ENCODE measurements at regions not wholly inside any gene's neighbourhood (a gene's known extent, or its start where the extent isn't known, plus 50 kb on each side); places are given as distances from the start of the nearest gene placed in this dataset.

- DNase-seq (ENCODE audit: low read depth in 4 of 4, low spot score in 3 of 4): no peak
Observed at GRCh38 chr20:10800288-10800687, 126.5 kb upstream of the JAG1 start.

GRCh38 chr20:10802236-10802635, 128.4 kb upstream of the JAG1 start:
- DNase-seq (ENCODE audit: low read depth in 4 of 4, low spot score in 3 of 4): no peak

DNA sequence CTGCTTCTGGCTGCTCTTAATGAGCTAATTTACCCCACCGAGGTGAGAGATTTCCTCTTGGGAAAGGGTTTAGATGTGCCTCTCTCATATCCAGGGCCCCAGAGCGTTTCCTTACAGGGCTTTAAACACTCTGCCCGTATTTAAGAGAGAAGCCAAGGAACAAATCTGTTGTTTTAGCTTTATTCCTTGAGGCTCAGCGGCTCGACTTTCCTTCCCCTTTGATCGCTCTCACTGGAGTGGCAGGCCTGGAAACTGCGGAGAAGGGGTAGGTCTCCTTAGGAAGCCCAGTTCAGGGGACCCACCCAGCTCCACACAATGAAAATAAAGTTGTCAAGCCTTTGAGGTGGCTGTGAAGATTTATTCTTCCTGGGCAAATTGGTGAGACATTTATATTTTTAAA, 132.0 kb upstream of the JAG1 start:
- no peak for DNase-seq (ENCODE audit: low read depth in 4 of 4, low spot score in 3 of 4)

DNA sequence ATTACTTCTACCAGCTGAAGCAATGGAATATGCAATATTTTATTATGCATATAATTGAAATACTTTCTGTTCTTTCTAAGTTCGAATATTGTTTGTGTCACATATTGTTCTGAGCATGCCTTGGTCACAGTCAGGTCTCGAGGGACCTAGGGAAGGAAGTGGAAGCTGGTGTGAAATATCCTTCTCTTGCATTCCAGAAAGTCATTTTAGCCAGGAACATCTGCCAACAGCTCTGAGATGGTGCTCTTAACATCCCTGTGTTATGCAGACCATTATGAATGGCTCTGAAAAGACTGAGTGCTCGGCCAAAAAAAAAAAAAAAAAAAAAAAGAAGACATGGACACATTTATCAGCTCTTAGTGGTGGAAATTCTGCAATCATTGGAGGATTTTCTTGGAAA, 132.7 kb upstream of the JAG1 start:
- no peak for DNase-seq (ENCODE audit: low read depth in 4 of 4, low spot score in 3 of 4)

- DNase-seq (ENCODE audit: low read depth in 4 of 4, low spot score in 3 of 4): no peak
Observed at GRCh38 chr20:10807013-10807412, 133.2 kb upstream of the JAG1 start.

DNA sequence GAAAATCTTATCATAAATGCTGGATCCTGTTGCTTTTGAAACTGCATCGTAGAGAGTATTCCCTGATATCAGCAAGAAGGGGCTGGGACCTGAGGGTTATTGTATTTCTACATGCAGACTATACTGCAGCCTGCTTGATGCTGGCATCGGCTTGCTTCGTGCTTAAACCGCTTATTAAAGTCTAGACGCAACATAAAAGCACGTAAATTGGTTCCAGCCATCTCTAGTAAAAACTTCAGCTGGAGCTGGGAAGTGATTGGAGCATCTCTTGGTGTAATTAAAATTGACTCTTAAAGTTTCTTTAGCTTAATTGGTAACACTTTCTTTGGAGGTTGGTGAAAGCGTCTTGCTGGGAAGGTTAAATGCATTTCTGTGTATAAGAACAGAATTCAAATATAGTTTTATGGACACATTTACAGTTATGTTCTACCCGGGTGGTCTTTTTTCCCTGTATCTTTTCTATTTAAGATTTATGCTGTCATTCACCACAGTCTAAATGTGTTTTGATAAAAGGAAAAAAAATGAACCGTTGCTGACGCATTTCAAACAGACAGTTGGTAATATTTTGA, 139.0 kb upstream of the JAG1 start:
- no peak for DNase-seq (ENCODE audit: low read depth in 4 of 4, low spot score in 3 of 4)

GRCh38 chr20:10823585-10823984, 149.8 kb upstream of the JAG1 start:
- DNase-seq (ENCODE audit: low read depth in 4 of 4, low spot score in 3 of 4): no peak

DNA sequence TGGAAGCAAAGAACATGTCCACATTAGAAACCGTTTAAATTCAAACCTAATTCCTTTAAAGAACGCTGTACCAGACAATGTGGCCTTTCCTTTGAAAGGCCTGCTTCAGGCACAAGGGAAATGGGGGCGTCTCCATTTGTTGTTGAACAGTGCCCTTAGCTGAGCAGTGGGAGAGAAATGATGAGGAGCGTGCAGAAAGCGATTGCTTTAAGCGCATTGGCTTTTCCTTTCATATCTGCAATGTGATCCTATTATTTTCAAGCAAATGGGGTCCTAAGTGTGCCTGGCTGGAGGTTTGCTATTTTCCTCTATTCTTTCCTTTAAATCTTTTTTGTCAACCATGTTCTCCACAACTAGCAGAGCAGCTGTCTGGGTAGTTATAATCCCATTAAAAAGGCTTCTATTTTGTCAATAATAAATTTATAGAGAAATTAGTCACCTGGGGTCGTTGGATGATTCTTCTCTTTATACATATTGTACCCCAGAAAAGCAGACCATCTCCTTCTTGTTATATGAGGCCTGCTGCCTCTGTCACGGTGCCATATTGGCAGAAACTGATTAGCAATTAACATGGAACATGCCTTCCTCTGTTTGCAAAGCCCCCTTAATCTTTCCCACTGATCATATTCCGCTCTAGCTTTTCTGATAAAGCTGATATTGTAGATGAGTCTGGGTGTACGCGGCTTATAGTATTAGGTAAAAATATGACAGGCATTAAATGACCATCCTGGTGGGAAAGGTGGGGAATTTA, 151.1 kb upstream of the JAG1 start:
- DNase-seq (ENCODE audit: low read depth in 4 of 4, low spot score in 3 of 4): no peak

DNA sequence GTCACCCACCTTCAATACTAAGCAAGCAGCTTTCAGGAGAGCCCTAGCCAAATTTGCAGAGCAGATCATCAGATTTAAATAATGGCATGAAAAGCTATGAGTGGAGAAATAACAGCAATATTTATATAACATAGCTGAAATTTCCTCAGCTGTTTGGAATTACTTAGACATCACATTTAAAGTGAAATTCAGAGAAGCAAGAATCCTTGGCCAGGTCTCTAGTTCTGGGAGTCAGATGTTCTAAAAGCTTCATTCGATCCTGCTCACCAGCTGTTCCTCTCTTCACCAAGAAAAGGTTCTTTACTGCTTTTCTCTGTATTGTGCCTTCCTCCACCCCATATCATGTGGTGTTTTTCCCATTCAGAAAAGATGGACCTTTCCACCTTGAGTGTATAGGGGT, 152.3 kb upstream of the JAG1 start:
- no peak for DNase-seq (ENCODE audit: low read depth in 4 of 4, low spot score in 3 of 4)

GRCh38 chr20:10828180-10828579, 154.4 kb upstream of the JAG1 start:
- DNase-seq (ENCODE audit: low read depth in 4 of 4, low spot score in 3 of 4): no peak

DNA sequence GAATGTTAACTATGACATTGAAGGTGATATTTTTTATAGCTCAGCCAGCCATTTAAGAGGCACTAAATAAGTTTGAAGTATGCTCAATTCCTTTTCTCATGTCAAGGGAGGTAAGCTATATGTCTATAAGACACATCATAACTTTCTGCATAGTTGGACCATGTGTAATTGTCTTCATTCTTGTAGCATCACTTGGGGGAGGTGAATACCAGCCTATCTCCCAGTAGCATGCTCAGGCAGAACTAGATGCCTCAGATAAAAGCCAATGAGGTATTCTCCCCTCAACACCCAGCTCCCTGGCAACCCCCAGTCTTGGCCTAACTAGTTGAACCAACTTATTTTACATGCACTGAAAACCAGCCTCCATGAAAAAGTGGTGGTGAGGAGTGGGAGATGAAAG, 158.3 kb upstream of the JAG1 start:
- no peak for DNase-seq (ENCODE audit: low read depth in 4 of 4, low spot score in 3 of 4)

DNA sequence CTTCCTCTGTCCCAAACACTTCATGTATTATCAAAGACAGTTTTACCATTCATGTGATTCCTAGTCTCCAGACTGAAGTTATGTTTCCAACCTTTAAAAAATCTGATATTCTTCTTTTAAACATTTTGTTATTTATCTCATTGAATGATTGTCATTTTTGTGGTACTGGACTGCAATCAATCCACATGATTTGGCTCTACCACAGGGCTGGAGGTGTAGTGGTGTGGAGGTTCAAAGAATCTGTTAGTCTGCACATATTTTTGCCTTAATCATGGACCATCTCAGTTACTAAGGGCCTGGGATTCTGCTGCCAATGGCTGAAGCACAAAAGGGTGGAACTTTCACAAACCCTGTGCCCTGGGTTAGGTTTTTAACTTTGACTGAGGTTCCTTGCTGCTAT, 164.1 kb upstream of the JAG1 start:
- DNase-seq (ENCODE audit: low read depth in 4 of 4, low spot score in 3 of 4): no peak

DNA sequence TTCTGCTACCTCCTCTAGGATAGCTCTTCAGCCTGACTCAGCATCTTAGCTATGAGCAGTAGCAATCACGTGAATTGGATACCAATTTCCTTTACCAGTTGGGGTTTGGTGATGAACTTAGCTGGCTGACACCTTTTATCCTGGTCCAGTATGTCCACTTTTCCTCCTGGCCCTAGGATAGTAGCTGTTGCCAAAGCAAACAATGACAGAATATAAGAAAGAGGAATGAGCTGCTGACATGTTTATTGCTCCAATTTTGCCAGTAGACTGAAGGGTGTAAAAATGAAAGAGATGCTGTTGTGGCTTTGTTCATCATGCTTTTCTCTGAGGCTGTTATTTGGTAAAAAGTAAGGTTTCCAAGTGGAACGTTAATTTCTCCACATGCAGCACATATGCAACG, 168.3 kb upstream of the JAG1 start:
- DNase-seq (ENCODE audit: low read depth in 4 of 4, low spot score in 3 of 4): no peak

GRCh38 chr20:10843146-10843711, 169.4 kb upstream of the JAG1 start:
- DNase-seq (ENCODE audit: low read depth in 4 of 4, low spot score in 3 of 4): no peak

DNA sequence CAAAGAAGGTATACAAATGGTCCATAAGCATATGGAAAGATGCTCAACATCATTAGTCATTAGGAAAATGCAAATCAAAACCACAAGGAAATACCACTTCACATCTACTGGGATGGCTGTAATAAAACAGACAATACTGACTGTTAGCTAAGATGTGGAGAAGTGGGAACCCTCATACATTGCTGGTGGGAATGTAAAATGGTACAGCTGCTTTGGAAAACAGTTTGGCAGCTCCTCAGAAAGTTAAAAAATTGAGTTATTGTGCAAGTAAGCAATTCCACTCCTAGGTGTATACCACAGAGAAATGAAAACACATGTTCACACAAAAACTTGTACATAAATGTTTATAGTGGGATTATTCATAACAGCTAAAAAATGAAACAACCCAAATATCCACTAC, 173.0 kb upstream of the JAG1 start:
- DNase-seq (ENCODE audit: low read depth in 4 of 4, low spot score in 3 of 4): no peak

GRCh38 chr20:10848810-10849370, 175.1 kb upstream of the JAG1 start:
- DNase-seq (ENCODE audit: low read depth in 4 of 4, low spot score in 3 of 4): no peak

GRCh38 chr20:10853176-10853575, 179.4 kb upstream of the JAG1 start:
- DNase-seq (ENCODE audit: low read depth in 4 of 4, low spot score in 3 of 4): no peak

- no peak for DNase-seq (ENCODE audit: low read depth in 4 of 4, low spot score in 3 of 4)
Observed at GRCh38 chr20:10853731-10854130, 179.9 kb upstream of the JAG1 start.

DNA sequence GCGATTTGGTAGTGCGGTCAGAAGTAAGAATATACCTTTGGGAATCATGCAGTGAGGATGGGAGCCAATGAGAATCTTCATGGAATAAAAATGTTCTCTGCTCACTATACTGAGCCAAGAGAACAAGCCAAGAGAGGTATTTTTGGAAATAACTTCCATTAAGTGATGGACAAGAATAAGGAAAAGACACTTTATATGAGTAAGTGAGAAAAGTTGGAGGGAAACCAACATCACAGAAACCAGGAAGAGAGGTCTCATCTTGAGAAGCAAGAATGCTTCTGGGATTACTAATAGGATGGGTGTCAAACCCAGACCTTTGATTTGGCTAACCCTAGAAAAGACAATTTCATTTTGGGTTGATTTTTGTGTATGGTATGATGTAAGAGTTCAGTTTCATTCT, 181.2 kb upstream of the JAG1 start:
- DNase-seq (ENCODE audit: low read depth in 4 of 4, low spot score in 3 of 4): no peak

- DNase-seq (ENCODE audit: low read depth in 4 of 4, low spot score in 3 of 4): no peak
Observed at GRCh38 chr20:10855778-10856177, 182.0 kb upstream of the JAG1 start.

- DNase-seq (ENCODE audit: low read depth in 4 of 4, low spot score in 3 of 4): no peak
Observed at GRCh38 chr20:10856237-10857015, 182.6 kb upstream of the JAG1 start.

Measured in left renal pelvis (tissue), 4 donors.